ENCODE measurements at regions not wholly inside any gene's neighbourhood (a gene's known extent, or its start where the extent isn't known, plus 50 kb on each side); places are given as distances from the start of the nearest gene placed in this dataset.

DNA sequence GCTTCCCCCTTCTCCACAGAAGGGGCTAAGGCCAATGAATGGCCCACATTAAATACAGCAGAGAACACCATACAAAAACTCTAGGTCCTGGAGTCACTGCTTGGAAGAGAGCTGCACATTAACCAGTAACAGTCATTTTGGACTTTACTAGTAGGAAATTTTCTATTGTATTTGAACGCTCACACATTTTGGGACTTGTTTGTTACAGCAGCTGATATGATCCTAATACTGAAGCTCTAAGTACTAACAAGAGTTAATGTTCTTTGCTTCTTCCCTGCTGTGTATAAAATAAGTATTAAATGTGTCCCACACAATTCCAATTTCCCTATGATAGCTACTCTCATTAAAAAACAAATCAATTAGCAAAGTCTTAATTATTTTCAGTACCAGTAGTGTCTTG, 148.3 kb upstream of the IRX3 start:
- no peak for TF ChIP-seq EZH2 (IDR thresholded peaks at IDR 0.05; ENCODE audit: insufficient read depth, poor library complexity, severe bottlenecking)
- no peak for TF ChIP-seq EZH2phosphoT487 (IDR thresholded peaks at IDR 0.05; ENCODE audit: insufficient read depth, low read depth)

All from GM23248 (cell line).